ENCODE measurements at regions not wholly inside any gene's neighbourhood (a gene's known extent, or its start where the extent isn't known, plus 50 kb on each side); places are given as distances from the start of the nearest gene placed in this dataset.
"Not testable (repeated sequence)": the region's sequence is repeated elsewhere in the genome, so short reads cannot be mapped to it uniquely, and the experiment has no call there.

GRCh38 chr5:82595113-82595512 is 317.0 kb upstream of the RPS23 start:
- Mint-ChIP-seq H3K4me3 (ENCODE audit: low read depth) (no peak overlapping the region), H3K4me1 (ENCODE audit: low read depth) (no peaks in the 10 kb centered on the region), H3K27ac (no peak overlapping the region), H3K9me3 (no peaks in the 10 kb centered on the region), H3K36me3 (ENCODE audit: low read depth) (no peaks in the 10 kb centered on the region), H3K27me3 (ENCODE audit: low read depth) (peaks cover 15% of the 10 kb centered on the region)
- intact Hi-C loops (cut with micrococcal nuclease), result no loop called here
- DNase-seq (ENCODE audit: low spot score), result no peak

GRCh38 chr5:82594097-82594496 is 315.9 kb upstream of the RPS23 start:
- no peaks in the 10 kb centered on the region for H3K36me3 Mint-ChIP-seq (ENCODE audit: low read depth)
- H3K9me3 Mint-ChIP-seq, result no peaks in the 10 kb centered on the region
- no peaks in the 10 kb centered on the region for H3K4me1 Mint-ChIP-seq (ENCODE audit: low read depth)
- intact Hi-C loops (cut with micrococcal nuclease), result no loop called here
- H3K27me3 Mint-ChIP-seq (ENCODE audit: low read depth), result peaks cover 18% of the 10 kb centered on the region
- no peak overlapping the region for H3K4me3 Mint-ChIP-seq (ENCODE audit: low read depth)
- DNase-seq (ENCODE audit: low spot score), result no peak
- no peak overlapping the region for H3K27ac Mint-ChIP-seq

DNA sequence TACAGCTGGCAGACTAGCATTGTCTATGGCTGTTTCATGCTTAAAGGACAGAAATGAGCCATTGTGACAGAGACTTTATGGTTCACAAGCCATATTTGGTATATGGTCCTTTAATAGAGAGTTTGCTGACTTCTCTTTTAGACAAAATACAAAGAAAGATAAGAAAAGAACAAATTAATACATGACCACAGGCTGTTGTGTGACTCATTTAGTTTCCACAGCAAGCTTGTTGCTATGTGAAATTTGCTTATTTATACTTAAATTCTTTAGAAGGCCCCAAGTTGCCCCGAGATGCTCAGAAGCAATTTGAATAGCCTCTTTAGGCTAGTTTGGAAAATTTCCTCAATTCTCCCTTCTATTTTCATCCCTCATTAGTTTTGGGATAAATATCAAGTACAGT is 315.3 kb upstream of the RPS23 start:
- DNase-seq (ENCODE audit: low spot score), result no peak
- Mint-ChIP-seq H3K4me3 (ENCODE audit: low read depth) (no peak overlapping the region), H3K9me3 (no peaks in the 10 kb centered on the region), H3K4me1 (ENCODE audit: low read depth) (no peaks in the 10 kb centered on the region), H3K36me3 (ENCODE audit: low read depth) (no peaks in the 10 kb centered on the region), H3K27ac (no peak overlapping the region), H3K27me3 (ENCODE audit: low read depth) (peaks cover 18% of the 10 kb centered on the region)
- intact Hi-C loops (cut with micrococcal nuclease), result no loop called here

DNA sequence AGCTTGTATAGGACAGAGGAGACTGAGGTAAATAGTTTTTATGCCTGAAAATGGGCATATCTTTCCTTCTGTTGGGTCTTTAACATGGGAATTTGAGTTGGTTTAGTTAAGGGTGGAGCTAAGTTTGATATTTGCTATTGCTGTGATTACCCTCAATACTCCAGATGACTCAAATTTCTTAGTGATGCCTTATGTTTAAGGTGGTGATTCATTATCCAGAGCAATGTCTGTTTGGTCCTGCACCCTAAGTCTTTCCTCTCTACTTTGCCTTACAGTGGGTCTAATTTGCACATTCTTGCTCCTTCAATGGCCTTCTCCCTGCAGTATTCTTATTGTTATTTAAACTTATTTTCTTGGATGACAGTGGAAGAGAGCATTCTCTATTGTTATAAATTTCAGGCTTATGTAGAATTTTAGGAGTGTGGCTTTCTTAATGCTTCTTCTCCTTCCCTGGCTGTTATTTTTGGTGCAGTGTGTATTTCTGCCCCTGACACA is 312.9 kb upstream of the RPS23 start:
- H3K4me3 Mint-ChIP-seq (ENCODE audit: low read depth), result no peak overlapping the region

GRCh38 chr5:82590112-82590511 is 312.0 kb upstream of the RPS23 start:
- Mint-ChIP-seq H3K27ac (no peak overlapping the region), H3K4me3 (ENCODE audit: low read depth) (no peak overlapping the region), H3K27me3 (ENCODE audit: low read depth) (peaks cover 18% of the 10 kb centered on the region), H3K4me1 (ENCODE audit: low read depth) (no peaks in the 10 kb centered on the region), H3K36me3 (ENCODE audit: low read depth) (no peaks in the 10 kb centered on the region), H3K9me3 (no peaks in the 10 kb centered on the region)
- DNase-seq (ENCODE audit: low spot score), result no peak
- intact Hi-C loops (cut with micrococcal nuclease), result no loop called here

More for the DNA sequence above, 312.9 kb upstream of the RPS23 start:
- Mint-ChIP-seq H3K27me3 (ENCODE audit: low read depth) (peaks cover 18% of the 10 kb centered on the region), H3K4me1 (ENCODE audit: low read depth) (no peaks in the 10 kb centered on the region), H3K9me3 (no peaks in the 10 kb centered on the region), H3K27ac (no peak overlapping the region), H3K36me3 (ENCODE audit: low read depth) (no peaks in the 10 kb centered on the region)
- intact Hi-C loops (cut with micrococcal nuclease), result no loop called here
- DNase-seq (ENCODE audit: low spot score), result no peak

GRCh38 chr5:82586661-82587310 is 308.6 kb upstream of the RPS23 start:
- H3K4me3 Mint-ChIP-seq (ENCODE audit: low read depth), result no peak overlapping the region
- H3K27me3 Mint-ChIP-seq (ENCODE audit: low read depth), result peaks cover 13% of the 10 kb centered on the region
- H3K9me3 Mint-ChIP-seq, result peaks cover 17% of the 10 kb centered on the region
- no peak for DNase-seq (ENCODE audit: low spot score)
- intact Hi-C loops (cut with micrococcal nuclease), result no loop called here
- H3K27ac Mint-ChIP-seq, result no peak overlapping the region
- no peaks in the 10 kb centered on the region for H3K4me1 Mint-ChIP-seq (ENCODE audit: low read depth)
- no peaks in the 10 kb centered on the region for H3K36me3 Mint-ChIP-seq (ENCODE audit: low read depth)

GRCh38 chr5:82586181-82586580 is 308.0 kb upstream of the RPS23 start:
- Mint-ChIP-seq H3K27ac (no peak overlapping the region), H3K4me3 (ENCODE audit: low read depth) (no peak overlapping the region), H3K27me3 (ENCODE audit: low read depth) (peaks cover 9% of the 10 kb centered on the region), H3K4me1 (ENCODE audit: low read depth) (no peaks in the 10 kb centered on the region), H3K36me3 (ENCODE audit: low read depth) (no peaks in the 10 kb centered on the region), H3K9me3 (peaks cover 17% of the 10 kb centered on the region)
- intact Hi-C loops (cut with micrococcal nuclease), result no loop called here
- no peak for DNase-seq (ENCODE audit: low spot score)

GRCh38 chr5:82584631-82585030 is 306.5 kb upstream of the RPS23 start:
- Mint-ChIP-seq H3K27ac (no peak overlapping the region), H3K4me1 (ENCODE audit: low read depth) (no peaks in the 10 kb centered on the region), H3K9me3 (peaks cover 17% of the 10 kb centered on the region), H3K4me3 (ENCODE audit: low read depth) (no peak overlapping the region), H3K36me3 (ENCODE audit: low read depth) (no peaks in the 10 kb centered on the region), H3K27me3 (ENCODE audit: low read depth) (peaks cover 3% of the 10 kb centered on the region)
- intact Hi-C loops (cut with micrococcal nuclease), result no loop called here
- no peak for DNase-seq (ENCODE audit: low spot score)

GRCh38 chr5:82583331-82583730 is 305.2 kb upstream of the RPS23 start:
- H3K27me3 Mint-ChIP-seq (ENCODE audit: low read depth); H3K36me3 Mint-ChIP-seq (ENCODE audit: low read depth); H3K4me3 Mint-ChIP-seq (ENCODE audit: low read depth); H3K4me1 Mint-ChIP-seq (ENCODE audit: low read depth); DNase-seq (ENCODE audit: low spot score); H3K27ac Mint-ChIP-seq; intact Hi-C loops (cut with micrococcal nuclease): not testable (repeated sequence)
- peaks cover 17% of the 10 kb centered on the region for H3K9me3 Mint-ChIP-seq

- intact Hi-C loops (cut with micrococcal nuclease), result no loop called here
- no peak for DNase-seq (ENCODE audit: low spot score)
- H3K9me3 Mint-ChIP-seq, result no peaks in the 10 kb centered on the region
Measured at GRCh38 chr5:82564963-82565362, 286.8 kb upstream of the RPS23 start.

GRCh38 chr5:82563745-82564144 is 285.6 kb upstream of the RPS23 start:
- DNase-seq (ENCODE audit: low spot score), result no peak
- no peaks in the 10 kb centered on the region for H3K4me1 Mint-ChIP-seq (ENCODE audit: low read depth)
- no peaks in the 10 kb centered on the region for H3K36me3 Mint-ChIP-seq (ENCODE audit: low read depth)
- no peaks in the 10 kb centered on the region for H3K9me3 Mint-ChIP-seq
- H3K4me3 Mint-ChIP-seq (ENCODE audit: low read depth), result no peak overlapping the region
- intact Hi-C loops (cut with micrococcal nuclease), result no loop called here
- H3K27me3 Mint-ChIP-seq (ENCODE audit: low read depth), result peaks cover 6% of the 10 kb centered on the region
- no peak overlapping the region for H3K27ac Mint-ChIP-seq

More at GRCh38 chr5:82564963-82565362, 286.8 kb upstream of the RPS23 start:
- Mint-ChIP-seq H3K27me3 (ENCODE audit: low read depth) (peaks cover 6% of the 10 kb centered on the region), H3K27ac (no peak overlapping the region), H3K4me3 (ENCODE audit: low read depth) (no peak overlapping the region), H3K4me1 (ENCODE audit: low read depth) (no peaks in the 10 kb centered on the region), H3K36me3 (ENCODE audit: low read depth) (no peaks in the 10 kb centered on the region)

DNA sequence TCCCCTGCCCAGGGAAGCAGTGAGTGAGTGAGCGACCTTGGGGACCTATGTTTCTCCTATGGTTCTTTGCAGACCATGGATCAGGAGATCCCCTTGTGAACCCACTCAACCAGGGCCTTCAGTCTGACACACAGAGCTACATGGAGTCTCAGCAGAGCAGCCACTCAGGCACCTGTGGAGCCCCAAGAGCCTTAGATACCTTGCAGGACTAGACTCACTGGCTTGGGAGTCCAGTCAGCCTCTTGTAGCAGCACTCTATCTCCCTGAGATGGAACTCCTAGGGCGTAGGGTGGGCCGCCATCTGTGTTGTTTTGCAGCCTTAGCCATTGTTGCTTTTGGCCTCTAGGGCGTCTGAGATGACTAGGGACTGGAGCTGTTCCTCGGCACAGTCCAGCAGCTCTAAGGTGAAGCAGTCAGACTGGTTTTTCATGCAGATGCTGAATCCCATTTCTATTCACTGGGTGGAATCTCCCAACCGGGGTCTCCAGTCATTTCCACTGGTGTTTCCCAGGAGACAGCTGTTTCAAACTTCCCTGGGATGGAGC is 284.6 kb upstream of the RPS23 start:
- no peak overlapping the region for H3K27ac Mint-ChIP-seq
- H3K4me1 Mint-ChIP-seq (ENCODE audit: low read depth), result no peaks in the 10 kb centered on the region
- no peaks in the 10 kb centered on the region for H3K27me3 Mint-ChIP-seq (ENCODE audit: low read depth)
- intact Hi-C loops (cut with micrococcal nuclease), result no loop called here
- no peak for DNase-seq (ENCODE audit: low spot score)
- H3K4me3 Mint-ChIP-seq (ENCODE audit: low read depth), result no peak overlapping the region
- no peaks in the 10 kb centered on the region for H3K36me3 Mint-ChIP-seq (ENCODE audit: low read depth)
- no peaks in the 10 kb centered on the region for H3K9me3 Mint-ChIP-seq

GRCh38 chr5:82561797-82562196 is 283.6 kb upstream of the RPS23 start:
- H3K36me3 Mint-ChIP-seq (ENCODE audit: low read depth), result no peaks in the 10 kb centered on the region
- no peak overlapping the region for H3K4me3 Mint-ChIP-seq (ENCODE audit: low read depth)
- no peaks in the 10 kb centered on the region for H3K4me1 Mint-ChIP-seq (ENCODE audit: low read depth)
- no peaks in the 10 kb centered on the region for H3K9me3 Mint-ChIP-seq
- no peak for DNase-seq (ENCODE audit: low spot score)
- no peak overlapping the region for H3K27ac Mint-ChIP-seq
- intact Hi-C loops (cut with micrococcal nuclease), result no loop called here
- no peaks in the 10 kb centered on the region for H3K27me3 Mint-ChIP-seq (ENCODE audit: low read depth)
